ENCODE measurements at regions not wholly inside any gene's neighbourhood (a gene's known extent, or its start where the extent isn't known, plus 50 kb on each side); places are given as distances from the start of the nearest gene placed in this dataset.
"Not testable (repeated sequence)": the region's sequence is repeated elsewhere in the genome, so short reads cannot be mapped to it uniquely, and the experiment has no call there.

GRCh38 chr17:74126179-74126900 is 77.1 kb upstream of the RPL38 start:
- no peak for TF ChIP-seq CTCF (IDR thresholded peaks at IDR 0.05; ENCODE audit: low read depth, low read length)
- H3K4me3 ChIP-seq (ENCODE audit: low read depth, low read length): no peak overlapping the region

GRCh38 chr17:74126959-74127358 is 76.5 kb upstream of the RPL38 start:
- no peak overlapping the region for H3K4me3 ChIP-seq (ENCODE audit: low read depth, low read length)
- no peak for TF ChIP-seq CTCF (IDR thresholded peaks at IDR 0.05; ENCODE audit: low read depth, low read length)

- no peak for TF ChIP-seq CTCF (IDR thresholded peaks at IDR 0.05; ENCODE audit: low read depth, low read length)
- H3K4me3 ChIP-seq (ENCODE audit: low read depth, low read length): no peak overlapping the region
Measured at GRCh38 chr17:74128456-74129211, 74.8 kb upstream of the RPL38 start.

GRCh38 chr17:74129800-74130199 is 73.7 kb upstream of the RPL38 start:
- not testable (repeated sequence) for H3K4me3 ChIP-seq (ENCODE audit: low read depth, low read length)

GRCh38 chr17:74130276-74130675 is 73.2 kb upstream of the RPL38 start:
- no peak overlapping the region for H3K4me3 ChIP-seq (ENCODE audit: low read depth, low read length)
- no peak for TF ChIP-seq CTCF (IDR thresholded peaks at IDR 0.05; ENCODE audit: low read depth, low read length)

- no peak overlapping the region for H3K4me3 ChIP-seq (ENCODE audit: low read depth, low read length)
- no peak for TF ChIP-seq CTCF (IDR thresholded peaks at IDR 0.05; ENCODE audit: low read depth, low read length)
Measured at GRCh38 chr17:74130841-74131240, 72.6 kb upstream of the RPL38 start.

- no peak overlapping the region for H3K4me3 ChIP-seq (ENCODE audit: low read depth, low read length)
- TF ChIP-seq CTCF (IDR thresholded peaks at IDR 0.05; ENCODE audit: low read depth, low read length): no peak
Measured at GRCh38 chr17:74132354-74132753, 71.1 kb upstream of the RPL38 start.

Data from WI38 (cell line).